Endodermal cell (in vitro differentiated cells): ENCODE measurements at regions not wholly inside any gene's neighbourhood (a gene's known extent, or its start where the extent isn't known, plus 50 kb on each side); places are given as distances from the start of the nearest gene placed in this dataset.

Experiments
- DNase-seq: peaks from one replicate; pipeline ENCODE4 v3.0.0-alpha.2; 2017
- H3K27ac ChIP-seq: 2 replicates; pipeline ENCODE4 v1.5.1; 2013; ENCODE audit warnings: mild to moderate bottlenecking, low read depth, low read length, moderate library complexity
- H3K27me3 ChIP-seq: 2 replicates; pipeline ENCODE4 v1.6.1; 2013; ENCODE audit warnings: mild to moderate bottlenecking, low read length, moderate library complexity; ENCODE audit not compliant: insufficient read depth, control insufficient read depth, poor library complexity, severe bottlenecking
- H3K36me3 ChIP-seq: 2 replicates; pipeline ENCODE4 v1.7.0; 2013; ENCODE audit warnings: mild to moderate bottlenecking, low read length, moderate library complexity; ENCODE audit not compliant: control insufficient read depth, insufficient read depth
- H3K4me1 ChIP-seq: one replicate; pipeline ENCODE4 v1.7.0; 2013; ENCODE audit warnings: low read length; ENCODE audit not compliant: control insufficient read depth, insufficient read depth
- H3K4me3 ChIP-seq: 2 replicates; pipeline ENCODE4 v1.5.1; 2013; ENCODE audit warnings: mild to moderate bottlenecking, low read length, moderate library complexity
- H3K9ac ChIP-seq: 2 replicates; pipeline ENCODE4 v1.6.1; 2013; ENCODE audit warnings: mild to moderate bottlenecking, low read length, moderate library complexity; ENCODE audit not compliant: poor library complexity, severe bottlenecking; ENCODE audit errors: extremely low read depth
- H3K9me3 ChIP-seq: 2 replicates; pipeline ENCODE4 v1.6.1; 2013; ENCODE audit warnings: mild to moderate bottlenecking, low read length, moderate library complexity; ENCODE audit not compliant: control insufficient read depth
- H3K27ac Mint-ChIP-seq: 2 replicates; pipeline ENCODE4 v1.8.0; 2020; ENCODE audit warnings: mixed read lengths
- H3K27me3 Mint-ChIP-seq: 2 replicates; pipeline ENCODE4 v1.8.0; 2021; ENCODE audit warnings: mild to moderate bottlenecking, mixed read lengths; ENCODE audit not compliant: insufficient read depth
- H3K36me3 Mint-ChIP-seq: 2 replicates; pipeline ENCODE4 v1.8.0; 2020; ENCODE audit warnings: low read depth, mixed read lengths
- H3K4me1 Mint-ChIP-seq: 2 replicates; pipeline ENCODE4 v1.8.0; 2020; ENCODE audit warnings: mixed read lengths
- H3K4me3 Mint-ChIP-seq: 2 replicates; pipeline ENCODE4 v1.8.0; 2020; ENCODE audit warnings: mild to moderate bottlenecking, moderate library complexity, mixed read lengths
- H3K9me3 Mint-ChIP-seq: 2 replicates; pipeline ENCODE4 v1.8.0; 2020; ENCODE audit warnings: mild to moderate bottlenecking, mixed read lengths
- WGBS, 2 experiments: methylation state at CpG; one replicate each; pipeline versions ENCODE4 v1.1.5 to v1.1.7; 2013; ENCODE audit warnings: missing lambda C conversion rate in 2 of 2, mixed read lengths in 1 of 2; ENCODE audit not compliant: insufficient coverage in 1 of 2, insufficient read length in 1 of 2; 5-methylcytosine and 5-hydroxymethylcytosine counted together
- TF ChIP-seq, protein P1 (sequence below): fragments of 200-600 bp; sonication (generic); conservative IDR thresholded peaks from 2 replicates; pipeline ENCODE4 v1.5.0; 2021; ENCODE audit warnings: antibody characterized with exemption, mild to moderate bottlenecking

GRCh38 chr2:41031282-41031681, 579.4 kb upstream of the SLC8A1 start:
- H3K4me1 ChIP-seq = no peaks in the 10 kb centered on the region
- no peak overlapping the region for H3K9ac ChIP-seq
- no peak for DNase-seq
- H3K27me3 ChIP-seq = no peaks in the 10 kb centered on the region
- Mint-ChIP-seq H3K4me1 (peaks cover 1% of the 10 kb centered on the region), H3K9me3 (peaks cover 2% of the 10 kb centered on the region), H3K36me3 (no peaks in the 10 kb centered on the region), H3K27me3 (no peaks in the 10 kb centered on the region), H3K4me3 (no peak overlapping the region), H3K27ac (no peak overlapping the region)
- no peak overlapping the region for H3K4me3 ChIP-seq
- no peak overlapping the region for H3K27ac ChIP-seq
- no peaks in the 10 kb centered on the region for H3K36me3 ChIP-seq
- TF ChIP-seq, protein P1, sequence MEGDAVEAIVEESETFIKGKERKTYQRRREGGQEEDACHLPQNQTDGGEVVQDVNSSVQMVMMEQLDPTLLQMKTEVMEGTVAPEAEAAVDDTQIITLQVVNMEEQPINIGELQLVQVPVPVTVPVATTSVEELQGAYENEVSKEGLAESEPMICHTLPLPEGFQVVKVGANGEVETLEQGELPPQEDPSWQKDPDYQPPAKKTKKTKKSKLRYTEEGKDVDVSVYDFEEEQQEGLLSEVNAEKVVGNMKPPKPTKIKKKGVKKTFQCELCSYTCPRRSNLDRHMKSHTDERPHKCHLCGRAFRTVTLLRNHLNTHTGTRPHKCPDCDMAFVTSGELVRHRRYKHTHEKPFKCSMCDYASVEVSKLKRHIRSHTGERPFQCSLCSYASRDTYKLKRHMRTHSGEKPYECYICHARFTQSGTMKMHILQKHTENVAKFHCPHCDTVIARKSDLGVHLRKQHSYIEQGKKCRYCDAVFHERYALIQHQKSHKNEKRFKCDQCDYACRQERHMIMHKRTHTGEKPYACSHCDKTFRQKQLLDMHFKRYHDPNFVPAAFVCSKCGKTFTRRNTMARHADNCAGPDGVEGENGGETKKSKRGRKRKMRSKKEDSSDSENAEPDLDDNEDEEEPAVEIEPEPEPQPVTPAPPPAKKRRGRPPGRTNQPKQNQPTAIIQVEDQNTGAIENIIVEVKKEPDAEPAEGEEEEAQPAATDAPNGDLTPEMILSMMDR = no peak
- H3K9me3 ChIP-seq = no peaks in the 10 kb centered on the region

DNA sequence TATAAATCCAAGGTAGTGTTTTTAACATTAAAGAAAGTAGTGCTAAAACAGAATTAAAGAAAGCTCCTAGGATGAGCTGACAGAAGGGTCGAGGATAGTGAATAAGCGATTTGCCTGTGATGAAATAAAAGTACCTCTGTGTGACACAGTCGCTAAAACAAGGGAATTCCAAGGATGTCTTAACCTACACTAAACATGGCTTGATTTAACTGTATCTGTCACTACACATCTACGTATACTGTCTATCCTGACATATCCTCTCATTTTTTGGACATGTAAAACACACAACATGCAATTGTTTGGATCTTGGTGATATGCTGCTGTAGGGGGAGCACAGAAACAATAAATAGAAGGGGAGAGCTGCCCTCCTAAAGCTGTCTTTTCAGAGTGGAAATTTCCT, 580.8 kb upstream of the SLC8A1 start:
- H3K36me3 Mint-ChIP-seq = no peaks in the 10 kb centered on the region
- no peaks in the 10 kb centered on the region for H3K36me3 ChIP-seq
- peaks cover 2% of the 10 kb centered on the region for H3K9me3 Mint-ChIP-seq
- no peak overlapping the region for H3K4me3 Mint-ChIP-seq
- TF ChIP-seq, protein P1 = no peak
- no peak overlapping the region for H3K4me3 ChIP-seq
- no peak overlapping the region for H3K27ac Mint-ChIP-seq
- no peak overlapping the region for H3K9ac ChIP-seq
- no peak overlapping the region for H3K27ac ChIP-seq
- no peaks in the 10 kb centered on the region for H3K9me3 ChIP-seq
- no peak for DNase-seq
- H3K4me1 Mint-ChIP-seq = peaks cover 1% of the 10 kb centered on the region
- H3K27me3 ChIP-seq = no peaks in the 10 kb centered on the region
- H3K27me3 Mint-ChIP-seq = no peaks in the 10 kb centered on the region
- 87 to 94% methylated on average over 3 to 4 of the region's 4 CpGs for WGBS, 2 experiments
- H3K4me1 ChIP-seq = no peaks in the 10 kb centered on the region

GRCh38 chr2:41033127-41033526, 581.2 kb upstream of the SLC8A1 start:
- Histone ChIP-seq H3K27me3 (no peaks in the 10 kb centered on the region), H3K4me1 (no peaks in the 10 kb centered on the region), H3K9ac (no peak overlapping the region), H3K4me3 (no peak overlapping the region), H3K36me3 (no peaks in the 10 kb centered on the region), H3K9me3 (no peaks in the 10 kb centered on the region), H3K27ac (no peak overlapping the region)
- peaks cover 1% of the 10 kb centered on the region for H3K4me1 Mint-ChIP-seq
- no peaks in the 10 kb centered on the region for H3K27me3 Mint-ChIP-seq
- H3K36me3 Mint-ChIP-seq = no peaks in the 10 kb centered on the region
- no peak overlapping the region for H3K27ac Mint-ChIP-seq
- peaks cover 2% of the 10 kb centered on the region for H3K9me3 Mint-ChIP-seq
- DNase-seq = peak; percentile 56
- no peak overlapping the region for H3K4me3 Mint-ChIP-seq
- TF ChIP-seq, protein P1 = no peak
- WGBS, 2 experiments = 71 to 74% methylated on average over 6 of the region's 6 CpGs
